ENCODE measurements at regions not wholly inside any gene's neighbourhood (a gene's known extent, or its start where the extent isn't known, plus 50 kb on each side); places are given as distances from the start of the nearest gene placed in this dataset.

GRCh38 chr6:133185731-133186130 is 55.4 kb upstream of the EYA4 start:
- DNase-seq (ENCODE audit: low read depth) = no peak

GRCh38 chr6:133187114-133187513 is 54.0 kb upstream of the EYA4 start:
- DNase-seq (ENCODE audit: low read depth) = no peak

GRCh38 chr6:133187657-133188453 is 53.3 kb upstream of the EYA4 start:
- peak; percentile 29 for DNase-seq (ENCODE audit: low read depth)

- no peak for DNase-seq (ENCODE audit: low read depth)
Measured at GRCh38 chr6:133190912-133191311, 50.2 kb upstream of the EYA4 start.

DNA sequence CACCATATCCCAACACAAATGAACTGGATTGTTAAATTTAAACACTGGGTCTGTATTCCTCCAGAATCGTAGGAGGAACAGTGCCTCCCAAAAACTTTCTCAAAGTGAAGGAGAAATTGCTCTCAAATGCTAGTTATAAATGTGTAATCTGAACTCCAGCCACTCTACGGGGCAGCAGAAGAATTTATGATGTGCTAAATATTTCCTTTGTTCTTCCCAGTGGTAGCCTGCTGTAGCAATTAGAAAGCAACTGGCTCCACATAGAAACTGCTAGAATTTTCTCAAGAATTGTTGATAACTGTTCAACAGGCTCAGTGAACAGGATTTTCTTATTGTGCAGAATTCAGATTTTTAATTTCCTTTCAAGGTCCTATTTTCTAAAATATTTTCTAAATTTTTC is 49.8 kb upstream of the EYA4 start:
- DNase-seq (ENCODE audit: low read depth) = no peak

Data from ELR (cell line).